Small intestine (tissue), 7 donors: ENCODE measurements at regions not wholly inside any gene's neighbourhood (a gene's known extent, or its start where the extent isn't known, plus 50 kb on each side); places are given as distances from the start of the nearest gene placed in this dataset.

ENCODE experiments used
- DNase-seq, 2 donors: peaks; one replicate each; pipeline versions ENCODE4 v3.0.0 to v3.0.0-alpha.2; 2013
- FAIRE-seq: peaks from 2 replicates; lab custom pipeline; 2012; peaks lifted over from hg19 to GRCh38; lab: Jason Lieb, UNC
- H3K27ac ChIP-seq, 3 donors: one replicate each; pipeline ENCODE4 v1.5.1; 2013; ENCODE audit warnings: low read length in 2 of 3, mild to moderate bottlenecking in 2 of 3, control low read depth in 1 of 3, inconsistent platforms in 1 of 3, low read depth in 1 of 3, moderate library complexity in 1 of 3
- H3K27me3 ChIP-seq, 3 donors: one replicate each; pipeline ENCODE4 v1.6.1; 2013; ENCODE audit warnings: low read length in 3 of 3, inconsistent platforms in 1 of 3; ENCODE audit not compliant: control insufficient read depth in 3 of 3, insufficient read depth in 3 of 3
- H3K36me3 ChIP-seq, 3 donors: one replicate each; pipeline ENCODE4 v1.6.1; 2013; ENCODE audit warnings: low read length in 3 of 3, inconsistent platforms in 1 of 3, low read depth in 1 of 3, mild to moderate bottlenecking in 1 of 3, moderate library complexity in 1 of 3; ENCODE audit not compliant: control insufficient read depth in 3 of 3, insufficient read depth in 2 of 3
- H3K4me1 ChIP-seq, 3 donors: one replicate each; pipeline ENCODE4 v1.6.1; 2013; ENCODE audit warnings: low read length in 2 of 3, inconsistent platforms in 1 of 3, low read depth in 1 of 3, mild to moderate bottlenecking in 1 of 3, moderate library complexity in 1 of 3; ENCODE audit not compliant: control insufficient read depth in 3 of 3, insufficient read depth in 2 of 3
- H3K4me3 ChIP-seq, 3 donors: one replicate each; pipeline ENCODE4 v1.5.1; 2013; ENCODE audit warnings: low read length in 3 of 3, control low read depth in 1 of 3, inconsistent platforms in 1 of 3, low read depth in 1 of 3, mild to moderate bottlenecking in 1 of 3, moderate library complexity in 1 of 3
- H3K9me3 ChIP-seq, 2 donors: one replicate each; pipeline ENCODE4 v1.6.1; 2013; ENCODE audit warnings: low read depth in 1 of 2, low read length in 1 of 2; ENCODE audit not compliant: control insufficient read depth in 2 of 2, insufficient read depth in 1 of 2
- WGBS, 3 donors: extraction: QIAGEN DNeasy Blood & Tissue Kit; methylation state at CpG; one replicate each; pipeline ENCODE4 v1.1.7; 2013; 5-methylcytosine and 5-hydroxymethylcytosine counted together
- donor health status: healthy with polysubstance abuse.
- donor health status: control.
- donor health status: control.
- donor health status: Bipolar disorder and iron deficiency.
- donor health status: healthy.

GRCh38 chr13:58889474-58889873 lies 1257.9 kb downstream of the PCDH17 start:
- WGBS, 3 donors, result 64 to 84% (median 78%) methylated on average over 1 of the region's 1 CpG

GRCh38 chr13:58893396-58893795 lies 1261.9 kb downstream of the PCDH17 start:
- no peak for FAIRE-seq

More at GRCh38 chr13:58889474-58889873, 1257.9 kb downstream of the PCDH17 start:
- Histone ChIP-seq H3K27me3 (no peaks in the 10 kb centered on the region), H3K9me3 (peaks cover 0 to 3% of the 10 kb centered on the region in 2 donors), H3K4me3 (no peak overlapping the region), H3K36me3 (no peaks in the 10 kb centered on the region), H3K27ac (no peak overlapping the region), H3K4me1 (no peaks in the 10 kb centered on the region)
- no peak for DNase-seq
- FAIRE-seq, result no peak

DNA sequence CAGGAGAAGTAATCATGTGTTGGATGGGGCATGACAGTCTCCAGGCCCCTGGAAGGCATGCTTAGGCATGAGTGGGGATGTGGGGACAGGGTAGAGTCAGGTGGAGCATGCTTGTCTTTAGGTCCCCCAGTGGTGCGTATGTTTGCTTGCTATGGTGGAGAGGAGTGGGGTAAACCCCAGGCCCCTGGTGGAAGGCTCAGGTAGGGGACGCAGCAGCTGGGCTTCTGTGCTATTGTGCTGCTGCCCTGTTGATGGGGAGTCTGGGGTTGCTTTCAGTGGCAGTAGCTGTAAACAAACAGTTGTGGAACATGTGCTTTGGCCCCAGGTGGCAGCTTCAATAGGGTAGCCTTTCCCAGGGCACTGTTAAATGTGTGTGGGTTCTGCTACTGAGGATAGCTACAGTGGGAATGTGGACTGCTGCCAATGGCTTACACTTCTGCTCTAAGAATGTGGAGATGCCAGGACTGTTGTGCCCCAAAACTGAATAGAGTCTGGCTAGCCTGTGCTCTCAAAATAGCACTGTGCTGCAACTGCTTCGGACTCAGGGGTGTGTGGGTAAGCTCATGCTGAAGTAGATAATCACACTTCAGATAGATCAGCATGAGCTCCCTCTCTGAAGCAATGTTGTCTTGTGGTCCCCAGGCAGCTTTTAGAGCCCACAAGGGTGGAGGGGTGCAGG lies 1257.3 kb downstream of the DIAPH3 start:
- H3K36me3 ChIP-seq, result no peaks in the 10 kb centered on the region
- no peaks in the 10 kb centered on the region for H3K4me1 ChIP-seq
- no peaks in the 10 kb centered on the region for H3K9me3 ChIP-seq
- H3K4me3 ChIP-seq, result no peak overlapping the region
- 86 to 90% (median 88%) methylated on average over 3 of the region's 3 CpGs for WGBS, 3 donors
- no peak overlapping the region for H3K27ac ChIP-seq
- FAIRE-seq (no peak), DNase-seq (no peak)
- H3K27me3 ChIP-seq, result no peaks in the 10 kb centered on the region

More at GRCh38 chr13:58893396-58893795, 1261.9 kb downstream of the PCDH17 start:
- Histone ChIP-seq H3K27ac (no peak overlapping the region), H3K4me1 (no peaks in the 10 kb centered on the region), H3K27me3 (no peaks in the 10 kb centered on the region), H3K36me3 (no peaks in the 10 kb centered on the region), H3K9me3 (peaks cover 0 to 3% of the 10 kb centered on the region in 2 donors), H3K4me3 (no peak overlapping the region)
- no peak for DNase-seq
- 86 to 100% (median 86%) methylated on average over 1 of the region's 1 CpG for WGBS, 3 donors

DNA sequence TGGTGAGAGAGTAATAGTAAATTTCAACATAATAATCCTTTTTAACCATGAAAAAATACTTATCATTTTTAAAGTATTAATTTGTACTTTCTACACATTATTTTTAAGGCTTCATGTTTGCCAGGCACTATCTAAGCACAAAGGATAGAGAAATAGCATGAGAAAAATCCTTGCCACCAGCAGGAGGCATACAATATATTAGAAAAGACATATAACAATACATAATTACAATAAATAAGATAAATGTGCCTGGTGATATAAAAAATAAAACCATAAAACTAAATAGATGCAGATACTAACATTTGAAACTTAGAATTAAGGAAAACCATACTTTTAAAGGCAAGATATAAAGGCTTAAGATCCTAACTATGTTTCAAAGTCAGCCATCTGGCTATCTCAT lies 1256.4 kb downstream of the DIAPH3 start:
- Histone ChIP-seq H3K27me3 (no peaks in the 10 kb centered on the region), H3K9me3 (no peaks in the 10 kb centered on the region), H3K27ac (no peak overlapping the region), H3K4me1 (no peaks in the 10 kb centered on the region), H3K4me3 (no peak overlapping the region), H3K36me3 (no peaks in the 10 kb centered on the region)
- DNase-seq (no peak), FAIRE-seq (no peak)

DNA sequence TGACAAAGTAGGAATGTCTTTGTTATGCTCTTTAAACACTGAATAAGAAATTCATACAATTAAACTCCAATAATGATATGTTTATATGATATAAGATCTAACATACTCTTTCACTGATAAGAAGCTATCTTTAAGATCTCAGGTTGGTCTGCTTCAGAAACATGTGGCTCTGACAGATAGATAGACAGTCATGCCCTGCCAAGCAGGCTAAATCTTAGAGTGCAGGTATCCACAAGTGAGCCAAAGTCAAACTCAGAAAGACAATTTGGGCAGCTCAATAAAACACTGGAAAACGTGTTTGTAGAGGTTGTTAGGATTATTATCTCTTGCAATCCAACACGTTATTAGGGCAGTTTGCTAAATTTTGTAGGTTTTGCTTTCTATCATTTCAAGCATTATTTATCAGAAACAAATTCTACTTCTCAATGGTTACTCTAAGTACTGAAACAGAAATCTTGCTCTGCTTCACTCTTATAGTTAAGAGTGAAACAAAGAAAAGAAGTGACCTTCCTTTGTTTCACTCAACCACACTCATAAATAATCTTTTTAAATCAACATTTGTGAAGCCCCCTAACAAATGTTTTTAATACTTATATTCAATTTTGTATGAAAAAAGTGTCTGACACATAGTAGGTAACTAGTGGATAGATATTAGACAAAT lies 1255.6 kb downstream of the DIAPH3 start:
- Histone ChIP-seq H3K36me3 (no peaks in the 10 kb centered on the region), H3K9me3 (no peaks in the 10 kb centered on the region), H3K27ac (no peak overlapping the region), H3K4me3 (no peak overlapping the region), H3K27me3 (no peaks in the 10 kb centered on the region), H3K4me1 (no peaks in the 10 kb centered on the region)
- no peak for DNase-seq
- WGBS, 3 donors, result 20 to 63% (median 28%) methylated on average over 2 of the region's 2 CpGs
- FAIRE-seq, result no peak

GRCh38 chr13:58919551-58919950 lies 1244.2 kb downstream of the DIAPH3 start:
- DNase-seq, result no peak
- H3K4me3 ChIP-seq, result no peak overlapping the region
- no peaks in the 10 kb centered on the region for H3K9me3 ChIP-seq
- no peaks in the 10 kb centered on the region for H3K4me1 ChIP-seq
- H3K27ac ChIP-seq, result no peak overlapping the region
- H3K27me3 ChIP-seq, result no peaks in the 10 kb centered on the region
- H3K36me3 ChIP-seq, result no peaks in the 10 kb centered on the region
- 87 to 100% (median 92%) methylated on average over 3 of the region's 3 CpGs for WGBS, 3 donors
- no peak for FAIRE-seq

DNA sequence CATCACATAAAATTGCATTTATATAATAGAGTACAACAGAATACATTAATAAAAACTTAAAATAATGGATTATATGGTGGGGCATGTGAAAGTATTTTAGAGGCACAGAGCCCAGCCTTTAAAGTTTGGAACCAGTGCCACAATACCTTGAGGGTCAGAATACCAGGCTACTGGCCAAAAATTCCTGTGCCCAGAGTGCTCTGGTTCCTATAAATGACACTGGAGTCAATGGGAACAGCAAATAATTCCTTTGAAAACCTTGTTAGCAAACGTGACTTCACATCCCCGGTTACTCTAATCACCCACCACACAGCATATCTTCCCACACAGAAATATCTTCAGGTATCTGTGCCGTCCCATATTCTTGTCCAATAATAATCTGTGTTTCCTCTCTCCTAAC lies 1242.6 kb downstream of the DIAPH3 start:
- H3K36me3 ChIP-seq, result no peaks in the 10 kb centered on the region
- no peak overlapping the region for H3K4me3 ChIP-seq
- FAIRE-seq (no peak), DNase-seq (no peak)
- no peaks in the 10 kb centered on the region for H3K27me3 ChIP-seq
- H3K27ac ChIP-seq, result no peak overlapping the region
- 65 to 78% (median 73%) methylated on average over 3 of the region's 3 CpGs for WGBS, 3 donors
- no peaks in the 10 kb centered on the region for H3K9me3 ChIP-seq
- H3K4me1 ChIP-seq, result no peaks in the 10 kb centered on the region

DNA sequence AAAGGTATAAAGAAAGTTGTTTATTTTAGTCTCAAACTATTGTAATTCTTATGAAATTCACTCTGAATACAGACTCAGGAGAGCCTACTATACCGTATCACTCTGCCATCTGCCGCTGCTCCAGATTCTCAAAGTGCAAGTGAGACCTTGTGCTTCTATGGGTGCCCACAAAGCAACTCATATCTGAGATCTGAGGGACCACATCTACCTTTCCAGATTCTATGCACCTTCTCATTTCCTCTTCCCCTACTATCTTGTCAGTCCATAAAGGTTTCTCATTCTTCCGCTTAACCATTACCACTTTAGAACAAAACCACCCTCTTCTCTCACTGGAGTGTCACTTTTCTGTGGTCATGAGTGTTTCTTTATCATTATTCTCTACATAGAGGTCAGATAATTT lies 1236.9 kb downstream of the DIAPH3 start:
- no peaks in the 10 kb centered on the region for H3K9me3 ChIP-seq
- FAIRE-seq (no peak), DNase-seq (no peak)
- WGBS, 3 donors, result 87 to 89% (median 89%) methylated on average over 3 of the region's 3 CpGs
- no peaks in the 10 kb centered on the region for H3K36me3 ChIP-seq
- no peak overlapping the region for H3K4me3 ChIP-seq
- H3K27ac ChIP-seq, result no peak overlapping the region
- H3K4me1 ChIP-seq, result no peaks in the 10 kb centered on the region
- H3K27me3 ChIP-seq, result no peaks in the 10 kb centered on the region
